ENCODE measurements at regions not wholly inside any gene's neighbourhood (a gene's known extent, or its start where the extent isn't known, plus 50 kb on each side); places are given as distances from the start of the nearest gene placed in this dataset.

DNA sequence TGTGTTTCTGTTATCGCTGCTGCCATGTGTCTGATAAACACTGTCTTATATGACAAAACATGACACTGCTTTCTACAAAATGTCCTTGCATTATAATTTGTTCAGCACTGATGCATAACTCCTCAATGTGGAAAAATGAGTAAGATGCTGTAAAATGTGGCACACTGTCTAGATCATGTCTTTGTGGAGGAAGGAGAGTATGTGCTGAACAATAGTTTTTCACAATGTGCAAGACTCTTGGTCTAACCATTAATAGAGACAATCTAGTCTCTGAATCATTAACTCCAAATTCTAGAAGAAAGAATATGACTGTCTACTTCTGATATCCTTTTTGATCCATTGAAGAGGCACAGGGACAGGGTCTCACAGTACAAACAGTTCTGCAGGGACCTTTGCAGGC is 127.9 kb upstream of the RARB start:
- H3K79me2 ChIP-seq (ENCODE audit: control insufficient read depth, insufficient read depth, low read length): no peaks in the 10 kb centered on the region
- dilution Hi-C loops (cut with MboI; ENCODE audit: extremely low pct_ligation_motif_present, low sequenced_read_pairs): no loop called here
- no peaks in the 10 kb centered on the region for H3K36me3 ChIP-seq (ENCODE audit: control insufficient read depth in 2 of 2, extremely low read depth in 1 of 2, insufficient read depth in 2 of 2, low read length in 2 of 2)
- H3K27ac ChIP-seq (ENCODE audit: control insufficient read depth, insufficient read depth, low read length): no peak overlapping the region
- no peaks in the 10 kb centered on the region for H3K4me1 ChIP-seq (ENCODE audit: control insufficient read depth, extremely low read depth, insufficient read depth, low read length)
- no peak for DNase-seq (ENCODE audit: low read depth, low spot score)
- H3K27me3 ChIP-seq (ENCODE audit: control insufficient read depth, extremely low read depth, insufficient read depth, low read length): no peaks in the 10 kb centered on the region
- H4K20me1 ChIP-seq (ENCODE audit: control insufficient read depth, extremely low read depth, insufficient read depth, low read length): no peaks in the 10 kb centered on the region
- TF ChIP-seq EZH2 (IDR thresholded peaks at IDR 0.05; ENCODE audit: low read length): no peak
- TF ChIP-seq, protein P1, sequence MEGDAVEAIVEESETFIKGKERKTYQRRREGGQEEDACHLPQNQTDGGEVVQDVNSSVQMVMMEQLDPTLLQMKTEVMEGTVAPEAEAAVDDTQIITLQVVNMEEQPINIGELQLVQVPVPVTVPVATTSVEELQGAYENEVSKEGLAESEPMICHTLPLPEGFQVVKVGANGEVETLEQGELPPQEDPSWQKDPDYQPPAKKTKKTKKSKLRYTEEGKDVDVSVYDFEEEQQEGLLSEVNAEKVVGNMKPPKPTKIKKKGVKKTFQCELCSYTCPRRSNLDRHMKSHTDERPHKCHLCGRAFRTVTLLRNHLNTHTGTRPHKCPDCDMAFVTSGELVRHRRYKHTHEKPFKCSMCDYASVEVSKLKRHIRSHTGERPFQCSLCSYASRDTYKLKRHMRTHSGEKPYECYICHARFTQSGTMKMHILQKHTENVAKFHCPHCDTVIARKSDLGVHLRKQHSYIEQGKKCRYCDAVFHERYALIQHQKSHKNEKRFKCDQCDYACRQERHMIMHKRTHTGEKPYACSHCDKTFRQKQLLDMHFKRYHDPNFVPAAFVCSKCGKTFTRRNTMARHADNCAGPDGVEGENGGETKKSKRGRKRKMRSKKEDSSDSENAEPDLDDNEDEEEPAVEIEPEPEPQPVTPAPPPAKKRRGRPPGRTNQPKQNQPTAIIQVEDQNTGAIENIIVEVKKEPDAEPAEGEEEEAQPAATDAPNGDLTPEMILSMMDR (optimal IDR thresholded peaks at IDR 0.05 in 1 of 3, IDR thresholded peaks at IDR 0.05 in 1 of 3, conservative IDR thresholded peaks at IDR 0.05 in 1 of 3; ENCODE audit: extremely low read depth in 1 of 3, insufficient read depth in 2 of 3, low read length in 3 of 3): no peak
- H3K9me1 ChIP-seq (ENCODE audit: control insufficient read depth, extremely low read depth, insufficient read depth, low read length): no peaks in the 10 kb centered on the region
- FAIRE-seq: no peak
- H3K9me3 ChIP-seq (ENCODE audit: control insufficient read depth, low read depth, low read length): no peaks in the 10 kb centered on the region
- H3K9ac ChIP-seq (ENCODE audit: control insufficient read depth, extremely low read depth, insufficient read depth, low read length): no peak overlapping the region
- H2AFZ ChIP-seq (ENCODE audit: control insufficient read depth, low read length): no peak overlapping the region
- no peak overlapping the region for H3K4me3 ChIP-seq (ENCODE audit: control insufficient read depth in 2 of 3, extremely low read depth in 1 of 3, insufficient read depth in 2 of 3, low read depth in 1 of 3, low read length in 3 of 3)
- no peak overlapping the region for H3K4me2 ChIP-seq (ENCODE audit: control insufficient read depth, extremely low read depth, insufficient read depth, low read depth, low read length)

DNA sequence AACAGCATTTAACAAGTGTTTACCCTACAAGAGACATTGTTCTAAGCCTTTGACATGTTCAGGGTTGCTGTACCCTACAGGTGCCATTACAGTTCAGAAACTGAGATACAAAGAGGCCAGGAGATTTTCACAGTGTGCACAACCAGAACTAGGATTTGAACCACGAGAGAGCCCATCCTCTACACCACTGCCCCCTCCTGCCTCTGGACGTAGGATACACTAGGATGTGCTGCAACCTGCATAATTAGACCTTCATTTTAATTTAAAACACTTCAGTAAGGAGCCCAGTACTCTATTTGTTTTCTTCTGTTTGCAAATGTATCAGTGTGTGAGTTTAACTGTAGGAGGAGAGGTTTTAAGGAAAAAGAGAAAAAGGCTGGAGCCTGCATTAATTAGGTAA is 123.1 kb upstream of the RARB start:
- no peaks in the 10 kb centered on the region for H3K9me3 ChIP-seq (ENCODE audit: control insufficient read depth, low read depth, low read length)
- no peak overlapping the region for H3K9ac ChIP-seq (ENCODE audit: control insufficient read depth, extremely low read depth, insufficient read depth, low read length)
- H3K9me1 ChIP-seq (ENCODE audit: control insufficient read depth, extremely low read depth, insufficient read depth, low read length): no peaks in the 10 kb centered on the region
- TF ChIP-seq, protein P1 (optimal IDR thresholded peaks at IDR 0.05 in 1 of 3, IDR thresholded peaks at IDR 0.05 in 1 of 3, conservative IDR thresholded peaks at IDR 0.05 in 1 of 3; ENCODE audit: extremely low read depth in 1 of 3, insufficient read depth in 2 of 3, low read length in 3 of 3): no peak
- no peak for TF ChIP-seq EZH2 (IDR thresholded peaks at IDR 0.05; ENCODE audit: low read length)
- no peaks in the 10 kb centered on the region for H3K79me2 ChIP-seq (ENCODE audit: control insufficient read depth, insufficient read depth, low read length)
- no peaks in the 10 kb centered on the region for H3K36me3 ChIP-seq (ENCODE audit: control insufficient read depth in 2 of 2, extremely low read depth in 1 of 2, insufficient read depth in 2 of 2, low read length in 2 of 2)
- DNase-seq (ENCODE audit: low read depth, low spot score): no peak
- H3K27me3 ChIP-seq (ENCODE audit: control insufficient read depth, extremely low read depth, insufficient read depth, low read length): no peaks in the 10 kb centered on the region
- H3K4me2 ChIP-seq (ENCODE audit: control insufficient read depth, extremely low read depth, insufficient read depth, low read depth, low read length): no peak overlapping the region
- no peak overlapping the region for H2AFZ ChIP-seq (ENCODE audit: control insufficient read depth, low read length)
- no peaks in the 10 kb centered on the region for H3K4me1 ChIP-seq (ENCODE audit: control insufficient read depth, extremely low read depth, insufficient read depth, low read length)
- no peaks in the 10 kb centered on the region for H4K20me1 ChIP-seq (ENCODE audit: control insufficient read depth, extremely low read depth, insufficient read depth, low read length)
- H3K4me3 ChIP-seq (ENCODE audit: control insufficient read depth in 2 of 3, extremely low read depth in 1 of 3, insufficient read depth in 2 of 3, low read depth in 1 of 3, low read length in 3 of 3): no peak overlapping the region
- H3K27ac ChIP-seq (ENCODE audit: control insufficient read depth, insufficient read depth, low read length): no peak overlapping the region
- dilution Hi-C loops (cut with MboI; ENCODE audit: extremely low pct_ligation_motif_present, low sequenced_read_pairs): no loop called here
- no peak for FAIRE-seq
